H1 (cell line): ENCODE measurements at regions not wholly inside any gene's neighbourhood (a gene's known extent, or its start where the extent isn't known, plus 50 kb on each side); places are given as distances from the start of the nearest gene placed in this dataset.
"Not testable (repeated sequence)": the region's sequence is repeated elsewhere in the genome, so short reads cannot be mapped to it uniquely, and the experiment has no call there.

ENCODE experiments used
- BRCA1 ChIP-seq: IDR thresholded peaks from 2 replicates; pipeline ENCODE4 v1.6.1; 2012; ENCODE audit warnings: low read depth, low read length, improper control_type of control experiment
- CHD1 ChIP-seq: IDR thresholded peaks from 2 replicates; pipeline ENCODE4 v1.6.1; 2012; ENCODE audit warnings: low read depth, low read length, improper control_type of control experiment
- CREB1 ChIP-seq: IDR thresholded peaks from 2 replicates; pipeline ENCODE4 v1.6.1; 2012; ENCODE audit warnings: inconsistent platforms
- CTCF ChIP-seq, 3 experiments: IDR thresholded peaks; 1 replicate in 2 of 3; 2 replicates in 1 of 3; pipeline versions ENCODE4 v1.5.1 to v1.6.1; 2011; ENCODE audit warnings: low read length in 3 of 3, mild to moderate bottlenecking in 3 of 3, inconsistent platforms in 2 of 3, low read depth in 1 of 3, moderate library complexity in 1 of 3; ENCODE audit not compliant: insufficient read depth in 1 of 3; ENCODE audit errors: control extremely low read depth in 1 of 3
- EZH2 ChIP-seq: fragments of 200-600 bp; sonication (generic); IDR thresholded peaks from 2 replicates; pipeline ENCODE4 v1.7.1; 2012; ENCODE audit warnings: low read depth, mild to moderate bottlenecking, moderate library complexity, low read length, inconsistent platforms; ENCODE audit not compliant: severe bottlenecking
- KDM1A ChIP-seq: fragments of 200-600, 300-600 bp; sonication (generic); IDR thresholded peaks from 2 replicates; pipeline ENCODE4 v1.7.1; 2016; ENCODE audit warnings: mild to moderate bottlenecking, low read length, borderline replicate concordance
- POLR2A ChIP-seq, 2 experiments: IDR thresholded peaks; 1 replicate in 1 of 2; 2 replicates in 1 of 2; pipeline ENCODE4 v1.6.1; 2011; ENCODE audit warnings: low read depth in 2 of 2, low read length in 2 of 2, mild to moderate bottlenecking in 2 of 2; ENCODE audit errors: control extremely low read depth in 1 of 2
- RNF2 ChIP-seq: fragments of 200-900, 300-1000 bp; sonication (generic); IDR thresholded peaks from 2 replicates; pipeline ENCODE4 v1.7.1; 2016; ENCODE audit warnings: borderline replicate concordance, low read depth, mild to moderate bottlenecking, antibody characterized with exemption, low read length; ENCODE audit not compliant: poor library complexity, severe bottlenecking; ENCODE audit errors: missing control alignments
- TEAD4 ChIP-seq: IDR thresholded peaks from 2 replicates; pipeline ENCODE4 v1.6.1; 2012; ENCODE audit warnings: low read depth, low read length, inconsistent platforms, mixed read lengths

- TF ChIP-seq CREB1; POLR2A (IDR thresholded peaks at IDR 0.05; ENCODE audit: control extremely low read depth in 1 of 2, low read depth in 2 of 2, low read length in 2 of 2); RNF2; EZH2; TEAD4; CHD1; CTCF (IDR thresholded peaks at IDR 0.05; ENCODE audit: control extremely low read depth in 1 of 3, insufficient read depth in 1 of 3, low read depth in 1 of 3, low read length in 3 of 3); KDM1A; BRCA1: not testable (repeated sequence)
These were observed 808.5 kb upstream of the GRIA3 start for GRCh38 chrX:122375533-122375932.
